Activated T-cell treated with anti-CD3 and anti-CD28 coated beads, Interleukin-2, amount 50 U/mL, for 72 hours (primary cell): ENCODE measurements at regions not wholly inside any gene's neighbourhood (a gene's known extent, or its start where the extent isn't known, plus 50 kb on each side); places are given as distances from the start of the nearest gene placed in this dataset.
"Not testable (repeated sequence)": the region's sequence is repeated elsewhere in the genome, so short reads cannot be mapped to it uniquely, and the experiment has no call there.

Experiments used
- ATAC-seq, 2 donors: fragments of 150-1000 bp; cut with Tn5 transposase; replicated peaks in 1 of 2; 2 replicates each; pipeline ENCODE4 v1.10.0; 2021; ENCODE audit warnings: moderate library complexity in 2 of 2, mild to moderate bottlenecking in 1 of 2
- DNase-seq, 2 donors: peaks; one replicate each; pipeline ENCODE4 v3.0.0; 2021 to 2022; ENCODE audit warnings: mixed read lengths in 1 of 2
- H3K27ac Mint-ChIP-seq: one replicate; pipeline ENCODE4 v1.8.0; 2022; ENCODE audit warnings: mild to moderate bottlenecking, moderate library complexity, mixed read lengths
- H3K27me3 Mint-ChIP-seq: one replicate; pipeline ENCODE4 v1.8.0; 2022; ENCODE audit warnings: low read depth, mixed read lengths
- H3K36me3 Mint-ChIP-seq, 2 donors: one replicate each; pipeline ENCODE4 v1.8.0; 2022; ENCODE audit warnings: mixed read lengths in 2 of 2, mild to moderate bottlenecking in 1 of 2; ENCODE audit not compliant: insufficient read depth in 2 of 2
- H3K4me1 Mint-ChIP-seq: one replicate; pipeline ENCODE4 v1.8.0; 2022; ENCODE audit warnings: low read depth, mixed read lengths
- H3K4me3 Mint-ChIP-seq, 2 donors: one replicate each; pipeline ENCODE4 v1.8.0; 2022; ENCODE audit warnings: mild to moderate bottlenecking in 2 of 2, mixed read lengths in 2 of 2, moderate library complexity in 2 of 2
- H3K9me3 Mint-ChIP-seq, 2 donors: one replicate each; pipeline ENCODE4 v1.8.0; 2022; ENCODE audit warnings: mixed read lengths in 2 of 2

- ATAC-seq = no peak
- Mint-ChIP-seq H3K9me3 (peaks cover 0 to 2% of the 10 kb centered on the region in 2 donors), H3K4me3 (no peak overlapping the region), H3K27me3 (no peaks in the 10 kb centered on the region), H3K4me1 (no peaks in the 10 kb centered on the region), H3K27ac (no peak overlapping the region), H3K36me3 (no peaks in the 10 kb centered on the region)
- DNase-seq = no peak
Observed at GRCh38 chrX:128754130-128754529, 701.9 kb upstream of the ACTRT1 start.

- Mint-ChIP-seq H3K4me1 (no peaks in the 10 kb centered on the region), H3K36me3 (no peaks in the 10 kb centered on the region), H3K9me3 (no peaks in the 10 kb centered on the region)
Observed at GRCh38 chrX:128739539-128739938, 687.3 kb upstream of the ACTRT1 start.

GRCh38 chrX:128728943-128729342, 676.7 kb upstream of the ACTRT1 start:
- H3K36me3 Mint-ChIP-seq = peaks cover 0 to 1% of the 10 kb centered on the region in 2 donors
- no peaks in the 10 kb centered on the region for H3K4me1 Mint-ChIP-seq
- no peaks in the 10 kb centered on the region for H3K27me3 Mint-ChIP-seq
- no peak for DNase-seq
- peaks cover 0 to 1% of the 10 kb centered on the region in 2 donors for H3K9me3 Mint-ChIP-seq
- no peak overlapping the region for H3K4me3 Mint-ChIP-seq
- ATAC-seq = no peak
- no peak overlapping the region for H3K27ac Mint-ChIP-seq

More at GRCh38 chrX:128739539-128739938, 687.3 kb upstream of the ACTRT1 start:
- DNase-seq = no peak
- no peak for ATAC-seq
- Mint-ChIP-seq H3K27me3 (no peaks in the 10 kb centered on the region), H3K4me3 (no peak overlapping the region), H3K27ac (no peak overlapping the region)

- Mint-ChIP-seq H3K9me3 (no peaks in the 10 kb centered on the region), H3K4me1 (no peaks in the 10 kb centered on the region), H3K27ac (no peak overlapping the region), H3K27me3 (peaks cover 6% of the 10 kb centered on the region), H3K36me3 (no peaks in the 10 kb centered on the region), H3K4me3 (no peak overlapping the region)
- DNase-seq = no peak
- ATAC-seq = no peak
Observed at GRCh38 chrX:128717635-128718578, 665.7 kb upstream of the ACTRT1 start.

- DNase-seq (no peak), ATAC-seq (no peak)
- Mint-ChIP-seq H3K4me1 (no peaks in the 10 kb centered on the region), H3K36me3 (no peaks in the 10 kb centered on the region), H3K27me3 (peaks cover 6% of the 10 kb centered on the region), H3K9me3 (no peaks in the 10 kb centered on the region), H3K27ac (no peak overlapping the region), H3K4me3 (no peak overlapping the region)
Observed at GRCh38 chrX:128714425-128714824, 662.2 kb upstream of the ACTRT1 start.

- Mint-ChIP-seq H3K27me3 (peaks cover 5% of the 10 kb centered on the region), H3K27ac (no peak overlapping the region), H3K36me3 (no peaks in the 10 kb centered on the region), H3K9me3 (no peaks in the 10 kb centered on the region), H3K4me1 (no peaks in the 10 kb centered on the region), H3K4me3 (no peak overlapping the region)
- no peak for DNase-seq
- no peak for ATAC-seq
Observed at GRCh38 chrX:128699716-128700285, 647.6 kb upstream of the ACTRT1 start.

GRCh38 chrX:128698573-128699181, 646.5 kb upstream of the ACTRT1 start:
- Mint-ChIP-seq H3K4me1 (no peaks in the 10 kb centered on the region), H3K27ac (no peak overlapping the region), H3K9me3 (no peaks in the 10 kb centered on the region), H3K27me3 (peaks cover 5% of the 10 kb centered on the region), H3K4me3 (no peak overlapping the region), H3K36me3 (no peaks in the 10 kb centered on the region)
- ATAC-seq (no peak), DNase-seq (no peak)

- H3K27ac Mint-ChIP-seq = no peak overlapping the region
Observed at GRCh38 chrX:128691872-128692271, 639.7 kb upstream of the ACTRT1 start.

GRCh38 chrX:128685387-128685786, 633.2 kb upstream of the ACTRT1 start:
- no peak overlapping the region for H3K27ac Mint-ChIP-seq
- DNase-seq = no peak
- no peaks in the 10 kb centered on the region for H3K36me3 Mint-ChIP-seq
- ATAC-seq = no peak
- no peaks in the 10 kb centered on the region for H3K9me3 Mint-ChIP-seq
- H3K27me3 Mint-ChIP-seq = no peaks in the 10 kb centered on the region
- H3K4me1 Mint-ChIP-seq = no peaks in the 10 kb centered on the region
- no peak overlapping the region for H3K4me3 Mint-ChIP-seq

More at GRCh38 chrX:128691872-128692271, 639.7 kb upstream of the ACTRT1 start:
- no peaks in the 10 kb centered on the region for H3K36me3 Mint-ChIP-seq
- H3K27me3 Mint-ChIP-seq = no peaks in the 10 kb centered on the region
- no peak overlapping the region for H3K4me3 Mint-ChIP-seq
- no peaks in the 10 kb centered on the region for H3K9me3 Mint-ChIP-seq
- no peaks in the 10 kb centered on the region for H3K4me1 Mint-ChIP-seq
- no peak for ATAC-seq
- DNase-seq = no peak

GRCh38 chrX:128676651-128677050, 624.4 kb upstream of the ACTRT1 start:
- Mint-ChIP-seq H3K27me3 (peaks cover 5% of the 10 kb centered on the region), H3K27ac (no peak overlapping the region), H3K4me3 (no peak overlapping the region), H3K36me3 (peaks cover 0 to 1% of the 10 kb centered on the region in 2 donors), H3K4me1 (no peaks in the 10 kb centered on the region), H3K9me3 (peaks cover 0 to 5% of the 10 kb centered on the region in 2 donors)
- no peak for DNase-seq
- ATAC-seq = no peak

- H3K9me3 Mint-ChIP-seq, ATAC-seq, H3K27me3 Mint-ChIP-seq, H3K27ac Mint-ChIP-seq, H3K4me1 Mint-ChIP-seq, H3K36me3 Mint-ChIP-seq, H3K4me3 Mint-ChIP-seq, DNase-seq: not testable (repeated sequence)
Observed at GRCh38 chrX:128674326-128675086, 622.3 kb upstream of the ACTRT1 start.

- H3K27me3 Mint-ChIP-seq = no peaks in the 10 kb centered on the region
- H3K4me3 Mint-ChIP-seq = no peak overlapping the region
- no peaks in the 10 kb centered on the region for H3K4me1 Mint-ChIP-seq
- H3K9me3 Mint-ChIP-seq = peaks cover 0 to 2% of the 10 kb centered on the region in 2 donors
- H3K27ac Mint-ChIP-seq = no peak overlapping the region
- DNase-seq = no peak
- no peak for ATAC-seq
- peaks cover 0 to 2% of the 10 kb centered on the region in 2 donors for H3K36me3 Mint-ChIP-seq
Observed at GRCh38 chrX:128664211-128664610, 612.0 kb upstream of the ACTRT1 start.
